MCF 10A (cell line): ENCODE measurements at regions not wholly inside any gene's neighbourhood (a gene's known extent, or its start where the extent isn't known, plus 50 kb on each side); places are given as distances from the start of the nearest gene placed in this dataset.
A peak's percentile ranks its signal among the peaks of the same experiment; 100 is the strongest.

Experiments used
- BruUV-seq: library from RNA; stranded (reverse); fragments of 400-500 nt; replicated peaks from 2 replicates; lab custom pipeline; 2021; lab: Mats Ljungman, UMichigan
- CTCF ChIA-PET: fragments of 300-600 bp; sonication (Branson Sonifier 250); formaldehyde crosslinking; extraction: SDS; loops from one replicate; lab custom pipeline; 2021; ENCODE audit warnings: antibody characterized with exemption, inconsistent platforms; lab: Yijun Ruan, JAX
- POLR2A ChIA-PET: fragments of 300-600, 350-650 bp; sonication (Branson Sonifier 250); formaldehyde crosslinking; extraction: SDS; loops from one replicate; lab custom pipeline; 2020; ENCODE audit warnings: antibody characterized with exemption, inconsistent platforms; lab: Yijun Ruan, JAX
- DNase-seq: peaks from one replicate; pipeline ENCODE4 v3.0.0-alpha.2; 2018; ENCODE audit not compliant: unreplicated experiment
- H3K27ac Mint-ChIP-seq: one replicate; pipeline ENCODE4 v1.8.0; 2022; ENCODE audit warnings: mild to moderate bottlenecking, low read depth, mixed read lengths; ENCODE audit not compliant: unreplicated experiment
- H3K27me3 Mint-ChIP-seq: one replicate; pipeline ENCODE4 v1.8.0; 2022; ENCODE audit warnings: mixed read lengths; ENCODE audit not compliant: insufficient read depth, unreplicated experiment
- H3K36me3 Mint-ChIP-seq: one replicate; pipeline ENCODE4 v1.8.0; 2022; ENCODE audit warnings: mild to moderate bottlenecking, moderate library complexity, mixed read lengths; ENCODE audit not compliant: insufficient read depth, unreplicated experiment
- H3K4me1 Mint-ChIP-seq: one replicate; pipeline ENCODE4 v1.8.0; 2022; ENCODE audit warnings: mixed read lengths; ENCODE audit not compliant: insufficient read depth, unreplicated experiment
- H3K4me3 Mint-ChIP-seq: one replicate; pipeline ENCODE4 v1.8.0; 2022; ENCODE audit warnings: mild to moderate bottlenecking, moderate library complexity, mixed read lengths; ENCODE audit not compliant: unreplicated experiment
- H3K9me3 Mint-ChIP-seq: one replicate; pipeline ENCODE4 v1.8.0; 2022; ENCODE audit warnings: mixed read lengths; ENCODE audit not compliant: unreplicated experiment
- CTCF ChIP-seq: fragments of 200-600 bp; IDR thresholded peaks from one replicate; pipeline ENCODE4 v1.8.0; 2022; ENCODE audit warnings: antibody characterized with exemption, mild to moderate bottlenecking; ENCODE audit not compliant: unreplicated experiment
- intact Hi-C: fragments of 100-400 bp; cut with micrococcal nuclease; formaldehyde crosslinking; loops from 2 replicates; pipeline ENCODE4 v1.14.1; 2022

GRCh38 chr10:33423154-33423529 is 88.7 kb upstream of the NRP1 start:
- CTCF ChIA-PET: no interaction called here
- DNase-seq: no peak
- Mint-ChIP-seq H3K27ac (no peak overlapping the region), H3K9me3 (no peaks in the 10 kb centered on the region), H3K27me3 (no peaks in the 10 kb centered on the region), H3K4me1 (peaks cover 9% of the 10 kb centered on the region), H3K4me3 (no peak overlapping the region), H3K36me3 (no peaks in the 10 kb centered on the region)
- no TSS peak for BruUV-seq
- intact Hi-C loops: no loop called here
- POLR2A ChIA-PET: no interaction called here
- no peak for TF ChIP-seq CTCF

- no peak overlapping the region for H3K27ac Mint-ChIP-seq
- peaks cover 9% of the 10 kb centered on the region for H3K4me1 Mint-ChIP-seq
- ChIA-PET POLR2A (no interaction called here), CTCF (no interaction called here)
- intact Hi-C loops: no loop called here
- no peak for TF ChIP-seq CTCF
- H3K4me3 Mint-ChIP-seq: no peak overlapping the region
- H3K9me3 Mint-ChIP-seq: no peaks in the 10 kb centered on the region
- H3K27me3 Mint-ChIP-seq: no peaks in the 10 kb centered on the region
- DNase-seq: no peak
- no TSS peak for BruUV-seq
- no peaks in the 10 kb centered on the region for H3K36me3 Mint-ChIP-seq
These were observed 88.1 kb upstream of the NRP1 start for GRCh38 chr10:33422471-33423153.

GRCh38 chr10:33421789-33422462 is 87.5 kb upstream of the NRP1 start:
- peak; percentile 74 for DNase-seq
- CTCF ChIA-PET: no interaction called here

More at GRCh38 chr10:33421789-33422462, 87.5 kb upstream of the NRP1 start:
- H3K27me3 Mint-ChIP-seq: no peaks in the 10 kb centered on the region
- no peaks in the 10 kb centered on the region for H3K36me3 Mint-ChIP-seq
- no peak overlapping the region for H3K4me3 Mint-ChIP-seq
- BruUV-seq: no TSS peak
- H3K27ac Mint-ChIP-seq: no peak overlapping the region
- H3K4me1 Mint-ChIP-seq: peaks cover 9% of the 10 kb centered on the region
- intact Hi-C loops: no loop called here
- H3K9me3 Mint-ChIP-seq: no peaks in the 10 kb centered on the region
- POLR2A ChIA-PET: interaction anchor here (0.9 kb wide), 1 partner anchor 9 kb away, joined by 3 read pairs; no protein-coding TSS in a partner anchor
- no peak for TF ChIP-seq CTCF
